OCI-LY3 (cell line): ENCODE measurements at regions not wholly inside any gene's neighbourhood (a gene's known extent, or its start where the extent isn't known, plus 50 kb on each side); places are given as distances from the start of the nearest gene placed in this dataset.

Source experiments
- EZH2phosphoT487 ChIP-seq: fragments of 200-600 bp; shearing (Covaris generic); IDR thresholded peaks from 2 replicates; pipeline ENCODE4 v1.6.1; 2018; ENCODE audit warnings: antibody characterized with exemption, mixed run types, low read depth
- TF ChIP-seq, protein P1 (sequence below): fragments of 200-600, 300-600 bp; sonication (generic); IDR thresholded peaks from 2 replicates; pipeline ENCODE4 v1.5.1; 2014; ENCODE audit warnings: antibody characterized with exemption, low read length, low read depth

DNA sequence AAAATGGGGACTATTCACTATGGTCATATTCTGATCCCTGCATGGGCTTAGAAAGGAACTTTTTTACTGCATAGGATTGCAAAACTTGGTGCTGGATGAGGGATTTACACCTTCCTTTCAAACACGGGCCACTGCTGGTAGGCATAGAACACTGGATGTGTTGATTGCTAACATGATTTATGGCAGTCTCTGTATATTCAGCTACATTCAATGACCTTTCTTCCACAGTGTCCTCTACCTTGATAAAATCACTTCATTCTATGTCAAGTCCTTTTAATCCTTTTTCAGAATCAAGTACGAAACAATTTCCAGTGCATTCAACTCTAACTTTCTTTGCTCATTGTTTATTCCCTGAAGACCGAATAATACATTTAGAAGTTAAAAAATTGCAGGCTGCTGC lies 91.9 kb upstream of the ATG10 start:
- TF ChIP-seq, protein P1, sequence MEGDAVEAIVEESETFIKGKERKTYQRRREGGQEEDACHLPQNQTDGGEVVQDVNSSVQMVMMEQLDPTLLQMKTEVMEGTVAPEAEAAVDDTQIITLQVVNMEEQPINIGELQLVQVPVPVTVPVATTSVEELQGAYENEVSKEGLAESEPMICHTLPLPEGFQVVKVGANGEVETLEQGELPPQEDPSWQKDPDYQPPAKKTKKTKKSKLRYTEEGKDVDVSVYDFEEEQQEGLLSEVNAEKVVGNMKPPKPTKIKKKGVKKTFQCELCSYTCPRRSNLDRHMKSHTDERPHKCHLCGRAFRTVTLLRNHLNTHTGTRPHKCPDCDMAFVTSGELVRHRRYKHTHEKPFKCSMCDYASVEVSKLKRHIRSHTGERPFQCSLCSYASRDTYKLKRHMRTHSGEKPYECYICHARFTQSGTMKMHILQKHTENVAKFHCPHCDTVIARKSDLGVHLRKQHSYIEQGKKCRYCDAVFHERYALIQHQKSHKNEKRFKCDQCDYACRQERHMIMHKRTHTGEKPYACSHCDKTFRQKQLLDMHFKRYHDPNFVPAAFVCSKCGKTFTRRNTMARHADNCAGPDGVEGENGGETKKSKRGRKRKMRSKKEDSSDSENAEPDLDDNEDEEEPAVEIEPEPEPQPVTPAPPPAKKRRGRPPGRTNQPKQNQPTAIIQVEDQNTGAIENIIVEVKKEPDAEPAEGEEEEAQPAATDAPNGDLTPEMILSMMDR, result no peak
- no peak for TF ChIP-seq EZH2phosphoT487
